CD4-positive, alpha-beta T cell treated with Interleukin-2 at 100 ng/mL for 4 hours (primary cell): ENCODE measurements at regions not wholly inside any gene's neighbourhood (a gene's known extent, or its start where the extent isn't known, plus 50 kb on each side); places are given as distances from the start of the nearest gene placed in this dataset.

Experiments used
- DNase-seq: peaks from one replicate; pipeline ENCODE4 v3.0.0-alpha.2; 2020; ENCODE audit warnings: low spot score

DNA sequence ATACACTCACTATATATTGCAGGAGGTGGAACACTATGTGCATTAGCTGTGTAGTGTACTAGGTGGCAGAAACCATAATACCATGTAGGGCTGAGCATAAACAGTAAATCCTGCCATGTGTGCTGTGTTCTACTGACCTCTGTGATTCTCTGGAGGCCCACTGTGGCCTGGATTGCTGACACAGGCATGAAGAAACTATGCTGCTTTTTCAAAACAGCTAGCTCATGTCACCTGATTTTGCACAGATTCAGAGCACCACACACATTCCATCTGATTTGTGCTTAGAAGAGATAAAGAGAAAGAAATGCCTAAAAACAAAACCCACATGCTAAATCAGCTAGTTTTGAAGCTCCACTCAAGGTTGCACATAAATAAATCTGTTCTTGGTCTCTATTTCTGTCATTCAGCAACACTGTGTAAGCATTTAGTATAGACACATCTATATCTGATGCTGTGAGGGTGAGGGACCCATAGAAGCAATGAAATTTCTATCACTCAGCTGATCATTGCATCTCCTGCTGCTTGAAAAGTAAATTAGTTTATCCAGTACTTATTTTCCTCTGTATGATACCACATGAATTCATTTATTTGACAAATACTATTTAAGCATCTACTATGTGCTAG is 1007.7 kb upstream of the SEMA6D start:
- DNase-seq: no peak

DNA sequence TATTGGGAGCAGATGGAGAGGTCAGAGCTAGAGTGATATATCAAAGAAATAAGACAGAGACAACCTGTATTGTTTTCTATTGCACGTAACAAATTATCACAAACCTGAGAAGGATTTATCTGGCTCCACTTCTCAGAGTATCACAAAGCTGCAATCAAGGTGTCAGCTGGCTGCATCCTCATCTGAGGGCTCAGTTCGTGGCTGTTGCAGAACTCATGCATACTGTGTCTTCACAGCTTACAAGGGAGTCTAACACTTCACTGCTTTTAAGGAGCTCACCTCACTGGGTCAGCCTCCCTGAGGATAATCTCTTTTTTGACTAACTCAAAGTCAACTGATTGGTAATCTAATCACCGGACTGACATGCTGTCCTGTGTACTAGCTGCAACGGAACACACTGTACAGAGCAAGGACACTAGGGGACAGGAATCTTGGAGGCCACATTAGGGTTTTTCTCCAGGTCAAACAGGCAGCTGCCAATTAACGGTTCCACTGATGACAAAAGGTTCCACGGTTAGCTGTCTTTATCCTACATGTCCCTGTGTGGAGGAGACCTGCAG is 1006.8 kb upstream of the SEMA6D start:
- no peak for DNase-seq

DNA sequence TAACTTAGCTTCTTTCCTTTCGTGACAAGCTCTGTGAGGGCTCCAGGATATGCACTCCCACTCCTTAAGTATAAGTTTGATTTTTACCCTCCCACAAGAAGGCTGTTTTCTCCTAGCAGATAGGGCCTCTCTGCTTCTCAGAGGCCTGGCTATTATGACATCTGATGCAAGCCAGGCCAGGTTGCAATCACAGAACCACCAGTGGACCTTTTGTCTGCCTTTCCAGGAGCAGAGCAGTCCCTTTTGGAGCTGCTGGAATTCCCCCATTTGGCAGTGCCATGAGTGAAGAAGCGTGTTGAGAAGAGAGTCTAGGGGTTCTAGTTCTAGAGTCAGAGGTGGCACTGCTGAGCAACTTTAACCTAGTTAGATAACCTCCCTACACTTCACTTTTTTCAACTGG is 1004.3 kb upstream of the SEMA6D start:
- DNase-seq: no peak

GRCh38 chr15:46714950-46715349 is 1002.4 kb upstream of the SEMA6D start:
- no peak for DNase-seq

DNA sequence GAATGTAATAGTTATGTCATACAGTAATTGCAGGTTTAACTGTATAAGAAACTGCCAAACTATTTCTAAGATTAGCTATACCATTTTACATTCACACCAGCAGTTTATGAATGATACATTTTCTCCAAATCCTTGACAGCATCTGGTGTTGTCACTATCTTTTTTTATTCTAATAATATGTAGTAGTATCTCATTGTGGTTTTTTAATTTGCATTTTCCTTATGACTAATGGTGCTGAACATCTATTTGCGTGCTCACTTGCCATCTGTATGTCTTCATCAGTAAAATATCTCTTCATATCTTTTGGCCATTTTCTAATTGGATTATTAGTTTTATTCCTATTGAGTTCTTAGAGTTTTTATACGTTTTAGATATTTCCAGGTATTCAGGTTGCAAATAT is 994.0 kb upstream of the SEMA6D start:
- DNase-seq: no peak

GRCh38 chr15:46732060-46732459 is 985.2 kb upstream of the SEMA6D start:
- no peak for DNase-seq

- DNase-seq: no peak
Observed at GRCh38 chr15:46735115-46735514, 982.2 kb upstream of the SEMA6D start.

DNA sequence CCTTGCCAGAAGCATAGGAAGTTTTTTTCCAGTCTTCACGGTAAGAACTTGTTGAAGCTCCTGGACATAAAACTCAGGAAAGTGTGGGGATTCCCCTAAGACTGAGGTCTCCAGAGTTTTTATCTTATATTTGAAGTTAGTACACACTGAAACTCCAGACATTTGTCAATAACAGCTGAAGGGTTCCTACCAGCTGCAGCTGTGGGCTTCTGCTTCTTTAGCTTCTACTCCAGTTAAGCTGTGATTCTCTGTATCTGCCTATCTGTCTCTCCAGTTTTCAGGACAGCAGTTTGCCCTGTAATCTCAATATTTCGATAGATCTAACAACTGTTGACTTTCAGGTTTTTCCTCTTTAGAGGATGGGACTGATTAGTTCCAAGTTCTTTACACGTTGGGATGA is 966.0 kb upstream of the SEMA6D start:
- no peak for DNase-seq

- no peak for DNase-seq
Observed at GRCh38 chr15:46753946-46754345, 963.4 kb upstream of the SEMA6D start.

DNA sequence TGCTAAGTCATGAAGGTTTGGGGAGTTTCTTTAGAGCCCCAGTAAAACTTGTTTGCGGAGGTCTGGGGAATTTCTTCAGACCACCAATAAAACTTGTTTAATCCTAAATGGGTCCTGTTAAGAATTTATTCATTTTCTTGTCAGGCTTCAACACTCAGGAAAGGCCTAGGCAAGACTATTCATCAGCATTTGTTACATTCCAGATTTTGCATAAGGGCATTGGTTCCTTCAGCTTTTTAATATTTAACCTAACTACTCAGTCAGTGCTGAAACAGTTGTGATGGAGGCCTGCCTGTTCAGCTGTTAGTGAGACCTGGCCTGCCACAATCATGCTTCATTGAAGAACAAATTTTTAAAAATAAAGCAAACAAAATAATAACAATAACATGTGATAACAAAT is 954.2 kb upstream of the SEMA6D start:
- DNase-seq: no peak

DNA sequence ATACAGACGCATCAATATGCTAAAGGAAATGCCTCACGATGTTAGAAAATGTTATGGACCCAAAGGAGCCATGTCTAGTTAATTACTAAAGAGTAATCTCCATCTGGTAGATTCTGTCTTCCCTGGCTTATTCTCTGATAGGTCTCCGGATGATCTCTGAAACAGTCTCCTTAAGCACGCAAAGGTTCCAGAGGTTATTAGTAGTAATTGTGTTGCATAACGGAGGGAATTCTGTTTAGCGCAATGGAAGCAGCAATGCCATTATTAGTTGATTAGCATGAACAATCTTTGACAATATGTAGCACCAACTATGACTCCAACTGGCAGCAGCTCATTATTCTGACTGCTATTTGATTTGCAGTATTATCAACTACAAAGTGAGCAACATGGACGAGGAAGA is 952.5 kb upstream of the SEMA6D start:
- no peak for DNase-seq

DNA sequence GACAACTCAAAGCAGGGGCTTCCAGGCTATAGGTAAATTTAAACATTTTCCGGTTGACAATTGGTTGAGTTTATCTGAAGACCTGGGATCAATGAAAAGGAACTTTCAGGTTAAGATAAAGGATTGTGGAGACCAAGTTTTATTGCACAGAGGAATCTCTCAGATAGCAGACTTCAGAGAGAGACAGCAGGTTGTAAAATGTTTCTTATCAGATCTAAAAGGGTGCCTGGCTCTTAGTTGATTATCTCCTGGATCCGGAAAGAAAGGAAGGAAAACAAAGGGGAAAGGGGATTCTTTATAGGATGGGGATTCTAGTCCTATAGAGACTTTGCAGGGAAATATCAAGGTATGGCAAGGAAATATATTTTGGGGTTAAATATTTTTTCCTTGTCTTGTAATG is 951.3 kb upstream of the SEMA6D start:
- DNase-seq: no peak

DNA sequence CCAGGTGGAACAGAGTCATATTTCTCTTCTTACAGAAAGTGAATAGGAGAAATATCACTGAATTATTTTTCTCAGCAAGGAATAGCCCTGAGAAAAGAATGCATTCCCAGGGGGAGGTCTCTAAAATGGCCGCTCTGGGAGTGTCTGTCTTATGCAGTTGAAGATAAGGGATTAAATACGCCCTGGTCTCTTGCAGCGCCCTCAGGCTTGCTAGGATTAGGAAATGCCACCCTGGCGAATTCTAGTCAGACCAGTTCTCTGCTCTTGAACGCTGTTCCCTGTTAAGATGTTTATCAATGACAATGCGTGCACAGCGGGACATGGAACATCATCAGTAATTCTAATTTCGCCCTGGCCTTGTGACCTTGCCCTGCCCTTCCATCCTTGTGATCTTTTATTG is 949.0 kb upstream of the SEMA6D start:
- no peak for DNase-seq

- DNase-seq: no peak
Observed at GRCh38 chr15:46773016-46773415, 944.3 kb upstream of the SEMA6D start.

- DNase-seq: no peak
Observed at GRCh38 chr15:46778876-46779275, 938.4 kb upstream of the SEMA6D start.

DNA sequence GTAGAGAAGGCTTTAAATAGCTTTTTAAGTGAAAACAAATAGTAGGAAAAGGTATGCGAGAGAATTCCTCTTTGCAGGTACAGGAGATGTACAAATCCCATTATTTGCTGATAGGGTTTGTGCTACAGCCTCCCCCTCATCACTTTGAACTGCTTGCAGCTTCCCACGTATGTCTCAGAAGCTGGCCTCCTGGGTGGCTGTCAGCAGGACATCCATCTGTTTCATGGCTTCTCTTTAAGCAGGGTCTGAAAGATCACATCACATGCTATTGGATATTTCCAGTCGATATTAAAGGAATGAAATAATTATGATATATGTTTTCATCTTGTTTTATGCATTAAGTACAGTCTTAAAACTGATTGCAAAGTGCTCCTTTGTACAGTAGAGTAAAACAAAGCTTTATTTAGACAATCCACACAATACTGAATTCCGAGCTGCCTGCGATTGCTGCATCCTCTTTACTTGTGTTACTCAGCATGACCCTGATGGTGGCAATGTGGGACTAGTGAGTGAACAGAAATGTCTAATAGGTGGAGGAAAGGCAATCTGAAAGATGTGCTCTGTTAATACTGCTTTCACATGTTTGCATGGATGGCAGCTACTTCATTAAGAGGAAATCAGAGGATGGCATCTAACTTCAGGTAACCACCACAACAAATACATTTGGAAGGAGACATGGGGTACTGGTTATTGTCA is 930.6 kb upstream of the SEMA6D start:
- no peak for DNase-seq

- no peak for DNase-seq
Observed at GRCh38 chr15:46795685-46796084, 921.6 kb upstream of the SEMA6D start.

GRCh38 chr15:46808834-46809233 is 908.5 kb upstream of the SEMA6D start:
- DNase-seq: no peak

DNA sequence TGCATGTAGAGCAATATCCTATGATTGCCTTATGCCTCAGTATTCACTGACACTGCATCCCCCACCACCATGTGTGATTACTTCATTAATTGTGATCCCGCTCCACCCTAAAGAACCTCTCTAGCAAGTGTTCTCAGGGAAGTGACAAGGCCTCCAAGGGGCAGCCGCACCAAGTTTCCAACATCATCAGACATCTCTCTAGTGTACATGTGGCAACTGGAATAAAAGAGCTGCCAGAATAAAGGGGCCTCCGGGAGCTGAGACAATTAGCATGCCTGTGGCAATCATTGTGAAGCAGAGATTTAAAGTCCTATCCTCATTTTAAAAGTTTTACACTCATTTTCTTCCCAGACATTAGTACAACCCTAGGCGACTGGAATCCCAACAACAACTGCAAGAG is 902.1 kb upstream of the SEMA6D start:
- no peak for DNase-seq

DNA sequence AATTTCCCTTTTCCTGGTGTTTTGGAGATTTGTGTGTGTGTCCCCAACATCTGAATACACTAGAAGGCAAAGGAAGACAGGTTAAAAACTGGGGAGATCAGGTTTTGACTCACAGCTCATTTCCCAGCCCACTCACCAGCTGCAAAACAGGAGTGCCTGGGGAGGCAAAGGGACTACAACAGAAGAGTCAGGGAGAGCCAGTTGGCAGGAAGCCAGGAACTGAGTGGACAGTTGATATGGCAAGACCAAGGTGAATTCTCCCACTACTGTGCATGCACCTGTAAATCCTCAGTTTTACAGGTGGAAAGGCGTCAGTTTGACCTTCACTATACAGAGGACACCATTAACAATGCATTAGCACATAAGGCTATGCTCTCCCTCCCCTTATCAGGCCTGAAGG is 901.5 kb upstream of the SEMA6D start:
- no peak for DNase-seq

- DNase-seq: no peak
Observed at GRCh38 chr15:46848704-46849103, 868.6 kb upstream of the SEMA6D start.

DNA sequence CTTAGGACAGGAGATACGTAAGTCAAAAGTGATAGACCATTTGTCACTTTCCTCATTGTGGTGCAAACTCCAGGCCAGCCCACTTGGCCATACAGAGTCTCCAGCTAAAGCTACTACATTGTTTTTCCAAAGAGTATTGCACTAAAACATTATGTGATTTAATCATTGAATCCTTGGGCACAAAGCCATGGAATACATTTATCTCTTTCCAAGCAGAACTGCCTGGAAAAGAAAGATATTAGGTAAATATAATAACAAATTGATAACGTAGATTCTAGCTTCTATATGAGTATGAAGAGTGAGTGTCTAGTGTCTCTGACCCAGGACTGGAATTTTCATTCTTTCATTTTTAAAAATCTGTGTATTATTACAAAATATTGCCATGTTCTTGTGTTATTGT is 863.7 kb upstream of the SEMA6D start:
- no peak for DNase-seq

- DNase-seq: no peak
Observed at GRCh38 chr15:46854564-46854963, 862.7 kb upstream of the SEMA6D start.

GRCh38 chr15:46855388-46855787 is 861.9 kb upstream of the SEMA6D start:
- DNase-seq: no peak
